HG03558 (cell line): ENCODE measurements at regions not wholly inside any gene's neighbourhood (a gene's known extent, or its start where the extent isn't known, plus 50 kb on each side); places are given as distances from the start of the nearest gene placed in this dataset.

ENCODE experiments used
- ATAC-seq: cut with Tn5 transposase; IDR thresholded peaks from one replicate; pipeline ENCODE4 v1.9.1; 2021; ENCODE audit warnings: moderate number of reproducible peaks; ENCODE audit not compliant: unreplicated experiment; ENCODE audit errors: extremely low read depth

GRCh38 chr7:23970193-23970592 is 260.2 kb downstream of the STK31 start:
- no peak for ATAC-seq

- ATAC-seq, result no peak
These were observed 261.0 kb downstream of the STK31 start for GRCh38 chr7:23971031-23971430.

- no peak for ATAC-seq
These were observed 262.0 kb downstream of the STK31 start for GRCh38 chr7:23972057-23972456.

GRCh38 chr7:23973264-23973663 is 263.2 kb downstream of the STK31 start:
- no peak for ATAC-seq

GRCh38 chr7:23980081-23980480 is 270.1 kb downstream of the STK31 start:
- ATAC-seq, result no peak

GRCh38 chr7:23981314-23981713 is 271.3 kb downstream of the STK31 start:
- no peak for ATAC-seq

GRCh38 chr7:23981758-23982157 is 271.7 kb downstream of the STK31 start:
- ATAC-seq, result no peak

GRCh38 chr7:24005517-24005916 is 278.5 kb upstream of the NPY start:
- ATAC-seq, result no peak

GRCh38 chr7:24010495-24010894 is 273.5 kb upstream of the NPY start:
- ATAC-seq, result no peak

- peak; percentile 85 for ATAC-seq
These were observed 266.5 kb upstream of the NPY start for GRCh38 chr7:24017519-24017918.

- no peak for ATAC-seq
These were observed 265.7 kb upstream of the NPY start for GRCh38 chr7:24018331-24018730.

GRCh38 chr7:24019841-24020240 is 264.1 kb upstream of the NPY start:
- ATAC-seq, result no peak

- ATAC-seq, result no peak
These were observed 259.5 kb upstream of the NPY start for GRCh38 chr7:24024276-24025068.

- no peak for ATAC-seq
These were observed 258.9 kb upstream of the NPY start for GRCh38 chr7:24025094-24025493.

GRCh38 chr7:24025765-24026164 is 258.2 kb upstream of the NPY start:
- no peak for ATAC-seq

- no peak for ATAC-seq
These were observed 257.6 kb upstream of the NPY start for GRCh38 chr7:24026351-24026750.

GRCh38 chr7:24029068-24029467 is 254.9 kb upstream of the NPY start:
- no peak for ATAC-seq

GRCh38 chr7:24034251-24034650 is 249.7 kb upstream of the NPY start:
- no peak for ATAC-seq

GRCh38 chr7:24035366-24036032 is 248.5 kb upstream of the NPY start:
- ATAC-seq, result no peak

GRCh38 chr7:24036033-24036412 is 248.0 kb upstream of the NPY start:
- no peak for ATAC-seq

- ATAC-seq, result no peak
These were observed 245.0 kb upstream of the NPY start for GRCh38 chr7:24038993-24039392.
